LHCN-M2 (cell line): ENCODE measurements at regions not wholly inside any gene's neighbourhood (a gene's known extent, or its start where the extent isn't known, plus 50 kb on each side); places are given as distances from the start of the nearest gene placed in this dataset.
A peak's percentile ranks its signal among the peaks of the same experiment; 100 is the strongest.
"Not testable (repeated sequence)": the region's sequence is repeated elsewhere in the genome, so short reads cannot be mapped to it uniquely, and the experiment has no call there.

Source experiments
- DNase-seq: peaks from one replicate; pipeline ENCODE4 v3.0.0-alpha.2; 2012; ENCODE audit warnings: low read depth

GRCh38 chr12:67455236-67455635, 186.1 kb downstream of the CAND1 start:
- no peak for DNase-seq

GRCh38 chr12:67456431-67456901, 187.3 kb downstream of the CAND1 start:
- peak; percentile 94 for DNase-seq

GRCh38 chr12:67457136-67457535, 188.0 kb downstream of the CAND1 start:
- DNase-seq, result no peak

- DNase-seq, result no peak
Measured at GRCh38 chr12:67457778-67458665, 188.9 kb downstream of the CAND1 start.

- no peak for DNase-seq
Measured at GRCh38 chr12:67459173-67459572, 189.4 kb upstream of the DYRK2 start.

GRCh38 chr12:67459578-67459977, 189.0 kb upstream of the DYRK2 start:
- no peak for DNase-seq

- no peak for DNase-seq
Measured at GRCh38 chr12:67460388-67460787, 188.2 kb upstream of the DYRK2 start.

- DNase-seq, result peak; percentile 34
Measured at GRCh38 chr12:67468549-67469245, 179.8 kb upstream of the DYRK2 start.

GRCh38 chr12:67469666-67470065, 178.9 kb upstream of the DYRK2 start:
- no peak for DNase-seq

GRCh38 chr12:67471810-67472209, 176.7 kb upstream of the DYRK2 start:
- no peak for DNase-seq

- DNase-seq, result no peak
Measured at GRCh38 chr12:67472539-67472938, 176.0 kb upstream of the DYRK2 start.

- peak; percentile 23 for DNase-seq
Measured at GRCh38 chr12:67474934-67475620, 173.5 kb upstream of the DYRK2 start.

GRCh38 chr12:67475725-67476124, 172.8 kb upstream of the DYRK2 start:
- peak; percentile 39 for DNase-seq

GRCh38 chr12:67477681-67478265, 170.8 kb upstream of the DYRK2 start:
- DNase-seq, result no peak

- no peak for DNase-seq
Measured at GRCh38 chr12:67482751-67483661, 165.5 kb upstream of the DYRK2 start.

GRCh38 chr12:67483871-67484554, 164.5 kb upstream of the DYRK2 start:
- no peak for DNase-seq

- no peak for DNase-seq
Measured at GRCh38 chr12:67484791-67485480, 163.6 kb upstream of the DYRK2 start.

- DNase-seq, result no peak
Measured at GRCh38 chr12:67486671-67487070, 161.9 kb upstream of the DYRK2 start.

- DNase-seq, result not testable (repeated sequence)
Measured at GRCh38 chr12:67488349-67488748, 160.2 kb upstream of the DYRK2 start.
